ENCODE measurements at regions not wholly inside any gene's neighbourhood (a gene's known extent, or its start where the extent isn't known, plus 50 kb on each side); places are given as distances from the start of the nearest gene placed in this dataset.

DNA sequence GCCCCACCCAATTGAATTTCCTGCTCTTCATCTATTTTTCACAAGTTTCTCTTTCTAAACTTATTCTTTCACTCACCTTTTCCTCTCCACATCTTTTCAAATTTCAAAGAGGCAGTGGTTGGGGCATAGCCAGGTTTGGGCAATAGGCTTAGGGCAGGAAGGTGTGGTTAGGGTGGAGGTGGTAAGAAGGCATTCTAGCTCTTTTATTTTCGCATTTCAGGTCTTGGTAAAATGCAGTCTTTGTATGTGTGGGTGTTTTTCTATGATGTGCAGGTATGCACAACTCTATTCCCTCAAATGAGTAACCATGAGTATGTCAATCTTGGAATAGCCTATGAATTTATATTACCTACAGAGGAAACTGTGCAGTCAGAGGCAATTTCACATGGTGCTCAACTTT is 129.8 kb upstream of the IFNE start:
- Histone ChIP-seq H3K4me3 (no peak overlapping the region), H3K27ac (no peak overlapping the region), H3K9me3 (no peaks in the 10 kb centered on the region), H3K27me3 (replicated peaks; ENCODE audit: insufficient read depth) (no peaks in the 10 kb centered on the region), H3K36me3 (no peaks in the 10 kb centered on the region), H3K4me1 (ENCODE audit: control insufficient read depth in 1 of 2, low read depth in 2 of 2) (no peaks in the 10 kb centered on the region)
- ATAC-seq (ENCODE audit: insufficient number of reproducible peaks, low FRiP score, low read depth) (no peak), DNase-seq (ENCODE audit: low spot score) (no peak)
- TF ChIP-seq CTCF (IDR thresholded peaks at IDR 0.05): no peak

- Histone ChIP-seq H3K27ac (no peak overlapping the region), H3K27me3 (replicated peaks; ENCODE audit: insufficient read depth) (no peaks in the 10 kb centered on the region), H3K9me3 (no peaks in the 10 kb centered on the region), H3K4me3 (no peak overlapping the region), H3K36me3 (no peaks in the 10 kb centered on the region), H3K4me1 (ENCODE audit: control insufficient read depth in 1 of 2, low read depth in 2 of 2) (no peaks in the 10 kb centered on the region)
- no peak for TF ChIP-seq CTCF (IDR thresholded peaks at IDR 0.05)
- no peak for ATAC-seq (ENCODE audit: insufficient number of reproducible peaks, low FRiP score, low read depth)
- DNase-seq (ENCODE audit: low spot score): no peak
These were observed 132.9 kb upstream of the IFNE start for GRCh38 chr9:21615018-21615417.

DNA sequence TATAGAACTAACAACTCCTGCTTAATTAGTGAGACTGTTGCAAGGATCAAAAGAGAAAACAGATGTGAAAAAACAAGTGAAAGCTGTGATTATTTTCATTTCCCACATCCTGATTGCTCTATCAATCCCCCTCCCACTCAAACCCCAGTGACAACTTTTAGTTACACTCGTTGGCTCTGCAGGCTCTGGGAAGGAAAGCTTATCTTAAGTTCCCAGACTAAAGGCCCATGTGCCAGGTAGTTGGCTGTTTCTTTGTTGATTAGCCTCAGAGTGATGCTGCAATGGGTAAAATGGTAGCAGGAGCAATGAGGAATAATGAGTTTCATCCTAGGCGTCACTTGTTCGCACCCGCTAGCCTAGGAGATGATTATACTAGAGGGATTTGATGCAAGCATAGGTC is 133.3 kb upstream of the IFNE start:
- ATAC-seq (ENCODE audit: insufficient number of reproducible peaks, low FRiP score, low read depth) (no peak), DNase-seq (ENCODE audit: low spot score) (no peak)
- no peak for TF ChIP-seq CTCF (IDR thresholded peaks at IDR 0.05)
- Histone ChIP-seq H3K4me3 (no peak overlapping the region), H3K27me3 (replicated peaks; ENCODE audit: insufficient read depth) (no peaks in the 10 kb centered on the region), H3K27ac (no peak overlapping the region), H3K36me3 (no peaks in the 10 kb centered on the region), H3K9me3 (no peaks in the 10 kb centered on the region), H3K4me1 (ENCODE audit: control insufficient read depth in 1 of 2, low read depth in 2 of 2) (no peaks in the 10 kb centered on the region)

GRCh38 chr9:21616082-21616778 is 134.1 kb upstream of the IFNE start:
- no peak for TF ChIP-seq CTCF (IDR thresholded peaks at IDR 0.05)
- DNase-seq (ENCODE audit: low spot score): no peak
- no peak for ATAC-seq (ENCODE audit: insufficient number of reproducible peaks, low FRiP score, low read depth)

DNA sequence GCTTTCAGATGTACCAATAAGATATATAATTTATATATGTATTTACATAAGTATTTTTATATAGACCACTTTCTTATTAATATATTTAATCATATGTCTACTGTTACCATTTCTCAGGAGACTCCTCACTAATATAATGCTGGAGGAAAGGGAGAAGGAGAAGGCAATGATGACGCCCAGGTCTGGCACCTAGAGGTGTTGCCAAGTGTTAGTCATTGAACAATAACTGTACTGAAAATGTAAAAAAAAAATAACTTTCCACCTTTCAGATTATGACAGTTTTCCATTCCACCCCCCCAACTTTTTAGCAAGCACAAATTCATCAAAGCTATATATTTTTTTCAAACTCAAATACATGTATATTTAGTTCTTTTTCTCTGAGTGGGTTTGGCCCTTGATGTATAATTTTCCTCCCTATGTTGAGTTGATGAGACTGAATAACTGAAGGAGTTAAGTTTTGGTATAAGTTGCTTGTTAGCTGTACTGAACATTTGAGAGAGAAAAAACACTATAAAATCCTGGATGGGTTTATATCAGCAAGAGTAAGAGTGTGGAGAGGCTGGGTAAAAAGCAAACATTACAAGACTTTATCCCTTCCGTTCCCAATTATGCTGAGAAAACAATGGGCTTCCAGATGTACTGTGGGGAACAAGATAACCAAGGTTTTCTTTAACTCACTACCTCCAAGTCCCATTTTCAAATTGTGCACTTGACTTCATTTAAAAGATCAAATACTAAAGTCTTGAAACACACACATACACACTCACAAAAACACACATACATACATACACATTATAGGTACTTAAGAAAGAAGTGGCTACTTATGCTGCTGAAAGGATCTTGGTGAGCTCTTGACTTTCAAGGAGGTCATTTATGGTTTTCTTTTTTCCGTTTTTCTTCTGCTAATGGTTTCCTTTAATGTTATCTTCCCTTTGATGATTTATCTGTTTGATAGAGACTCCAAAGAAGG is 142.8 kb upstream of the IFNE start:
- no peak for TF ChIP-seq CTCF (IDR thresholded peaks at IDR 0.05)
- H3K36me3 ChIP-seq: no peaks in the 10 kb centered on the region
- no peaks in the 10 kb centered on the region for H3K9me3 ChIP-seq
- no peaks in the 10 kb centered on the region for H3K27me3 ChIP-seq (replicated peaks; ENCODE audit: insufficient read depth)
- ATAC-seq (ENCODE audit: insufficient number of reproducible peaks, low FRiP score, low read depth) (no peak), DNase-seq (ENCODE audit: low spot score) (no peak)
- H3K4me1 ChIP-seq (ENCODE audit: control insufficient read depth in 1 of 2, low read depth in 2 of 2): no peaks in the 10 kb centered on the region
- H3K27ac ChIP-seq: no peak overlapping the region
- H3K4me3 ChIP-seq: no peak overlapping the region

More at GRCh38 chr9:21616082-21616778, 134.1 kb upstream of the IFNE start:
- Histone ChIP-seq H3K27ac (no peak overlapping the region), H3K9me3 (no peaks in the 10 kb centered on the region), H3K4me1 (ENCODE audit: control insufficient read depth in 1 of 2, low read depth in 2 of 2) (no peaks in the 10 kb centered on the region), H3K27me3 (replicated peaks; ENCODE audit: insufficient read depth) (no peaks in the 10 kb centered on the region), H3K4me3 (no peak overlapping the region), H3K36me3 (no peaks in the 10 kb centered on the region)
